K562 (cell line): ENCODE measurements at regions not wholly inside any gene's neighbourhood (a gene's known extent, or its start where the extent isn't known, plus 50 kb on each side); places are given as distances from the start of the nearest gene placed in this dataset.

Source experiments
- ATAC-seq: fragments of 200-7000 bp; cut with Tn5 transposase; 3 replicates; pipeline ENCODE4 v1.9.1; 2020; ENCODE audit warnings: moderate library complexity
- BruUV-seq: library from RNA; stranded (reverse); fragments of 400-500 nt; replicated peaks from 2 replicates; lab custom pipeline; 2021; lab: Mats Ljungman, UMichigan
- CTCF ChIA-PET: fragments of 300-600 bp; formaldehyde crosslinking; extraction: SDS; loops from one replicate; lab custom pipeline; 2021; ENCODE audit warnings: low intra/inter-chr PET ratio; lab: Yijun Ruan, JAX
- POLR2A ChIA-PET: fragments of 300-600, 350-650 bp; sonication (Branson Sonifier 250); formaldehyde crosslinking; extraction: SDS; loops from one replicate; lab custom pipeline; 2021; ENCODE audit warnings: antibody characterized with exemption, inconsistent platforms; lab: Yijun Ruan, JAX
- DNase-seq, 4 experiments: peaks; one replicate each; pipeline versions ENCODE4 v3.0.0 to v3.0.0-alpha.2; 2011 to 2018; ENCODE audit warnings: low spot score in 3 of 4, mixed read lengths in 3 of 4; ENCODE audit errors: extremely low read depth in 1 of 4
- FAIRE-seq: peaks from 2 replicates; lab custom pipeline; 2011; peaks lifted over from hg19 to GRCh38; lab: Jason Lieb, UNC
- H2AFZ ChIP-seq: 2 replicates; pipeline ENCODE4 v1.6.0; 2011; ENCODE audit warnings: low read depth, low read length, control low read depth, inconsistent platforms
- H3K27ac ChIP-seq: fragments of 200-600 bp; 3 replicates; pipeline ENCODE4 v1.8.0; 2011; ENCODE audit warnings: low read depth, mild to moderate bottlenecking, control low read depth, inconsistent platforms, low read length, moderate library complexity, mixed read lengths; ENCODE audit errors: extremely low read depth
- H3K27me3 ChIP-seq, 2 experiments: fragments of 300-600 bp in 1 of 2; 2 replicates in 1 of 2; 3 replicates in 1 of 2; pipeline versions ENCODE4 v1.6.0 to v1.8.0; 2011; ENCODE audit warnings: inconsistent platforms in 2 of 2, low read length in 2 of 2, mild to moderate bottlenecking in 1 of 2, mixed read lengths in 1 of 2, moderate library complexity in 1 of 2; ENCODE audit not compliant: control insufficient read depth in 2 of 2, insufficient read depth in 2 of 2
- H3K36me3 ChIP-seq: fragments of 300-600 bp; 3 replicates; pipeline ENCODE4 v1.8.0; 2011; ENCODE audit warnings: mild to moderate bottlenecking, low read length, inconsistent platforms; ENCODE audit not compliant: control insufficient read depth, insufficient read depth
- H3K4me1 ChIP-seq, 2 experiments: fragments of 200-600 bp in 1 of 2; replicated peaks in 1 of 2; 2 replicates in 1 of 2; 3 replicates in 1 of 2; pipeline versions ENCODE4 v1.5.1 to v1.8.0; 2011; ENCODE audit warnings: inconsistent platforms in 2 of 2, low read length in 2 of 2, mild to moderate bottlenecking in 1 of 2, mixed read lengths in 1 of 2, moderate library complexity in 1 of 2; ENCODE audit not compliant: control insufficient read depth in 2 of 2, insufficient read depth in 2 of 2
- H3K4me2 ChIP-seq: 2 replicates; pipeline ENCODE4 v1.6.1; 2011; ENCODE audit warnings: low read length, control low read depth, inconsistent platforms, mixed read lengths; ENCODE audit not compliant: insufficient read depth
- H3K4me3 ChIP-seq: fragments of 200-600 bp; sonication (generic), shearing (Covaris generic); 2 replicates; pipeline ENCODE4 v1.5.1; 2016; ENCODE audit warnings: control low read depth, inconsistent platforms
- H3K79me2 ChIP-seq: fragments of 200-600 bp; 3 replicates; pipeline ENCODE4 v1.8.0; 2011; ENCODE audit warnings: low read length, inconsistent platforms; ENCODE audit not compliant: control insufficient read depth, insufficient read depth
- H3K9ac ChIP-seq, 2 experiments: 2 replicates each; pipeline versions ENCODE4 v1.6.0 to v1.6.1; 2011; ENCODE audit warnings: low read depth in 2 of 2, low read length in 2 of 2, control low read depth in 1 of 2, inconsistent platforms in 1 of 2, mild to moderate bottlenecking in 1 of 2, mixed read lengths in 1 of 2; ENCODE audit not compliant: insufficient read depth in 1 of 2
- H3K9me1 ChIP-seq: one replicate; pipeline ENCODE4 v1.6.0; 2011; ENCODE audit warnings: inconsistent platforms, mild to moderate bottlenecking, low read length, moderate library complexity; ENCODE audit not compliant: control insufficient read depth, insufficient read depth
- H3K9me3 ChIP-seq: replicated peaks from 2 replicates; pipeline ENCODE4 v1.5.1; 2011; ENCODE audit warnings: low read depth, low read length, inconsistent platforms; ENCODE audit not compliant: control insufficient read depth, insufficient read depth
- H4K20me1 ChIP-seq: replicated peaks from 2 replicates; pipeline ENCODE4 v1.6.1; 2011; ENCODE audit warnings: low read length, inconsistent platforms, mixed read lengths; ENCODE audit not compliant: control insufficient read depth, insufficient read depth
- FOXK2 ChIP-seq, 2 experiments: fragments of 450-650 bp; IDR thresholded peaks in 1 of 2; conservative IDR thresholded peaks in 1 of 2; 2 replicates each; pipeline ENCODE4 v1.6.1; 2016; ENCODE audit warnings: low read depth in 2 of 2, mild to moderate bottlenecking in 1 of 2
- GATAD2B ChIP-seq: fragments of 450-650 bp; IDR thresholded peaks from 2 replicates; pipeline ENCODE4 v1.6.1; 2017; ENCODE audit warnings: mild to moderate bottlenecking, borderline replicate concordance
- HEY1 ChIP-seq: fragments of 250-450 bp; sonication (Bioruptor Pico); IDR thresholded peaks from 2 replicates; pipeline ENCODE4 v1.5.0; 2020; ENCODE audit warnings: mild to moderate bottlenecking, moderate library complexity, borderline replicate concordance
- NUFIP1 ChIP-seq: fragments of 450-650 bp; IDR thresholded peaks from 2 replicates; pipeline ENCODE4 v1.6.1; 2018; ENCODE audit not compliant: partially characterized antibody
- ZNF224 ChIP-seq: sonication (generic); formaldehyde crosslinking; IDR thresholded peaks from 2 replicates; pipeline ENCODE4 v1.8.0; 2022; ENCODE audit warnings: mild to moderate bottlenecking, missing genetic modification reagents
- ZNF316 ChIP-seq: fragments of 450-650 bp; IDR thresholded peaks from 2 replicates; pipeline ENCODE4 v1.6.1; 2016
- WGBS: fragments of 100-300 bp; shearing (Covaris generic); methylation state at CpG from one replicate; pipeline ENCODE4 v1.1.6; 2016; ENCODE audit warnings: low coverage, mixed read lengths; ENCODE audit not compliant: insufficient coverage; ENCODE audit errors: missing lambda C conversion rate; 5-methylcytosine and 5-hydroxymethylcytosine counted together
- in situ Hi-C: fragments of 300-500 bp; cut with MboI; formaldehyde crosslinking; loops from 4 replicates; pipeline ENCODE4 v1.15.0; 2018; ENCODE audit warnings: inconsistent platforms, mixed read lengths
- intact Hi-C: fragments of 100-400 bp; cut with micrococcal nuclease; formaldehyde crosslinking; loops from 2 replicates; pipeline ENCODE4 v1.14.2; 2022
- TF ChIP-seq, protein P1 (sequence below): fragments of 450-650 bp; formaldehyde crosslinking; IDR thresholded peaks from 2 replicates; pipeline ENCODE4 v1.4.0; 2020; ENCODE audit warnings: mild to moderate bottlenecking, moderate library complexity

DNA sequence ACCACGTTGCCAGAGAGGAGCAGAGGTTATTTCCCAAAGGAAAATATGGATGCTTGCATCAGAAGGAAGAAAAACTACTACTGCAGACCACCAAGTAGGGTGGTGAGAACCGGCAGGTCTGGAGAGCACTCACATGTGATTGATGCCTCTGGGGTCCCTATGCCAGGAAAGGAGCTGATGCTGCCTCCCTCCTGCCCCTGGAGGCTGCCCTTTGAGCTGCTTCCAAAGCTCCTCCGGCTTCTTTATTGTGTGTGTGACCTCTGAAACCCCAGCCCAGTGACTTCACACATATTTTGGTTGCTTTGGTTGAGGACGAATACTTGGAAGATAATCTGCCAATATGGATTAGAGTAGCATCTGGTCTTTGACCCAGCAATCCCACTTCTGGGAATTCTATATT is 133.4 kb downstream of the AACS start:
- 0% methylated on average over 4 of the region's 4 CpGs for WGBS
- Histone ChIP-seq H3K9ac (no peak overlapping the region), H3K9me1 (no peaks in the 10 kb centered on the region), H3K27me3 (peaks cover 0 to 4% of the 10 kb centered on the region in 2 experiments; a peak in 1 of 5 replicates), H3K36me3 (no peaks in the 10 kb centered on the region), H4K20me1 (no peaks in the 10 kb centered on the region; the same call in 1 of the 2 replicates), H3K4me2 (no peak overlapping the region), H3K27ac (no peak overlapping the region), H2AFZ (no peak overlapping the region), H3K4me1 (no peaks in the 10 kb centered on the region; a peak in 1 of 5 replicates), H3K9me3 (no peaks in the 10 kb centered on the region), H3K79me2 (no peaks in the 10 kb centered on the region), H3K4me3 (no peak overlapping the region)
- TF ChIP-seq HEY1 (CRISPR knock-in tag) (no peak), NUFIP1 (no peak), FOXK2 (conservative IDR thresholded peaks at IDR 0.05 in 1 of 2, IDR thresholded peaks at IDR 0.05 in 1 of 2; ENCODE audit: low read depth in 2 of 2) (no peak), ZNF224 (no peak), ZNF316 (no peak), GATAD2B (no peak)
- TF ChIP-seq, protein P1, sequence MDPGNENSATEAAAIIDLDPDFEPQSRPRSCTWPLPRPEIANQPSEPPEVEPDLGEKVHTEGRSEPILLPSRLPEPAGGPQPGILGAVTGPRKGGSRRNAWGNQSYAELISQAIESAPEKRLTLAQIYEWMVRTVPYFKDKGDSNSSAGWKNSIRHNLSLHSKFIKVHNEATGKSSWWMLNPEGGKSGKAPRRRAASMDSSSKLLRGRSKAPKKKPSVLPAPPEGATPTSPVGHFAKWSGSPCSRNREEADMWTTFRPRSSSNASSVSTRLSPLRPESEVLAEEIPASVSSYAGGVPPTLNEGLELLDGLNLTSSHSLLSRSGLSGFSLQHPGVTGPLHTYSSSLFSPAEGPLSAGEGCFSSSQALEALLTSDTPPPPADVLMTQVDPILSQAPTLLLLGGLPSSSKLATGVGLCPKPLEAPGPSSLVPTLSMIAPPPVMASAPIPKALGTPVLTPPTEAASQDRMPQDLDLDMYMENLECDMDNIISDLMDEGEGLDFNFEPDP: no peak
- ChIA-PET POLR2A (interaction anchor here (0.7 kb wide), 2 partner anchors 11 to 40 kb away, joined by 3 to 5 read pairs; no protein-coding TSS in a partner anchor), CTCF (no interaction called here)
- no peak for ATAC-seq
- FAIRE-seq: no peak
- DNase-seq: no peak
- in situ Hi-C loops (no loop called here), intact Hi-C loops (no loop called here)
- no TSS peak for BruUV-seq
